ENCODE measurements at regions not wholly inside any gene's neighbourhood (a gene's known extent, or its start where the extent isn't known, plus 50 kb on each side); places are given as distances from the start of the nearest gene placed in this dataset.

DNA sequence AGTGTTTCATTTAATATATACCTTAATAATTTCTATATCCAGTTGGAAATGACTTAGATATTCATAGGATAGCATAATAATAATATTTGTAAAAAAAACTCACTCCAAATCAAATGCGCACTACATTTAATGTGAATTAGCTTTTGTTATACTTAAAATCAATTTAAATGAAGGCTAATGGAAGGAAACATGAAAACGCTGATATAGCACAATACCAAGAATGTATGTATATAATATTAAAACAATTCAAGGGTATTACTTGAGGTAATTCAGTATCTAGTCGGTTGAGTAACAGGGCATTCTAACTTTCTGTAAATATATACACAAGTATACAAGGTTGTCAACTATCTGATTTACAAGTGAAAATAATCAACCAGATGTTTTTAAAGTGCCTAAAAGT, 307.1 kb upstream of the TEX13C start:
- DNase-seq = no peak

DNA sequence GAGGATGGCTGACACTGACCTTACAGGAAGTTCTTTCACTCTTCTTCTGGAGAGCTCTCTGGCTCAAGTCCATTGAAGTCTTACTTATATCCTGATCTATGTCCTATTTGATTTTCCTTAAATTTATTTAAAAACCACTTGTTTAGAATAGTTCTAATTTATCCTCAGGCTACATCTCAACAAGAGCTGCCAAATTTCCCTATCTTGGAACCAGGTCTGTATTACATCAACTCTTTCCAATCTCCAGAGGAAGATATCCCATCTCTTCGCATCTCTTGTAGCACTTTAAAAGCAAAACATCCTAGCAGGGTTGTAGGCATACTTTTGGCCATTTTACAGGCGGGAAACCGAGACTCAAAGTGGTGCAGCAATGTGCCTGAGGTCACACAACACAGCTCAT, 290.5 kb upstream of the TEX13C start:
- no peak for DNase-seq

All from NCI-H510A treated with DMSO at 0.1 percent for 48 hours (cell line).